ENCODE measurements at regions not wholly inside any gene's neighbourhood (a gene's known extent, or its start where the extent isn't known, plus 50 kb on each side); places are given as distances from the start of the nearest gene placed in this dataset.

- TF ChIP-seq CTCF (IDR thresholded peaks at IDR 0.05) (no peak), POLR2A (IDR thresholded peaks at IDR 0.05) (no peak), POLR2AphosphoS5 (IDR thresholded peaks at IDR 0.05) (no peak), EP300 (IDR thresholded peaks at IDR 0.05) (no peak)
Measured at GRCh38 chr7:82507365-82507975, 63.9 kb upstream of the CACNA2D1 start.
